ENCODE measurements at regions not wholly inside any gene's neighbourhood (a gene's known extent, or its start where the extent isn't known, plus 50 kb on each side); places are given as distances from the start of the nearest gene placed in this dataset.

DNA sequence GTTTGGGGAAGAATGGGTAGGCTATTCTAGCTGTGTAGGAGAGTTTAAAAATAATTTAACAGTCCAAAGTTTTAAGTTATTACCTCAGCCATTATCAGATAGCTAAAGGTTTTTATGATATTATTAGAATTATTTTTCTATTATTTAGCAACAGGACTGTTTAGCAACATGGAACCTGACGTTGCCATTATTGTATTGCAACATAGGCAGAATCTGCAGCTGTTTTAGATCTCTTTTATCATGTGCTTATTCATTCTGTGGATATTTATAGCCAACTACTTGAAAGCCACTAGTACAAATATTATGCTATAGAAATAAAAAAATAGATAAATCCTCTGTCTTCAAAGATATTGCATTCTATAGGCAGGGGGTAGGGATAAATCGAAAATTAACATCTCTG lies 382.0 kb upstream of the TRAM1L1 start:
- TF ChIP-seq, protein P1, sequence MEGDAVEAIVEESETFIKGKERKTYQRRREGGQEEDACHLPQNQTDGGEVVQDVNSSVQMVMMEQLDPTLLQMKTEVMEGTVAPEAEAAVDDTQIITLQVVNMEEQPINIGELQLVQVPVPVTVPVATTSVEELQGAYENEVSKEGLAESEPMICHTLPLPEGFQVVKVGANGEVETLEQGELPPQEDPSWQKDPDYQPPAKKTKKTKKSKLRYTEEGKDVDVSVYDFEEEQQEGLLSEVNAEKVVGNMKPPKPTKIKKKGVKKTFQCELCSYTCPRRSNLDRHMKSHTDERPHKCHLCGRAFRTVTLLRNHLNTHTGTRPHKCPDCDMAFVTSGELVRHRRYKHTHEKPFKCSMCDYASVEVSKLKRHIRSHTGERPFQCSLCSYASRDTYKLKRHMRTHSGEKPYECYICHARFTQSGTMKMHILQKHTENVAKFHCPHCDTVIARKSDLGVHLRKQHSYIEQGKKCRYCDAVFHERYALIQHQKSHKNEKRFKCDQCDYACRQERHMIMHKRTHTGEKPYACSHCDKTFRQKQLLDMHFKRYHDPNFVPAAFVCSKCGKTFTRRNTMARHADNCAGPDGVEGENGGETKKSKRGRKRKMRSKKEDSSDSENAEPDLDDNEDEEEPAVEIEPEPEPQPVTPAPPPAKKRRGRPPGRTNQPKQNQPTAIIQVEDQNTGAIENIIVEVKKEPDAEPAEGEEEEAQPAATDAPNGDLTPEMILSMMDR (IDR thresholded peaks at IDR 0.05), result no peak
- Histone ChIP-seq H3K9me3 (no peaks in the 10 kb centered on the region), H3K27ac (no peak overlapping the region), H3K27me3 (no peaks in the 10 kb centered on the region), H3K4me1 (no peaks in the 10 kb centered on the region), H3K36me3 (no peaks in the 10 kb centered on the region), H3K4me3 (no peak overlapping the region)
- peak in 2 of 4 donors; percentile 3 to 31 for DNase-seq
- intact Hi-C loops (cut with DNase I), result no loop called here
- ATAC-seq, result no peak

DNA sequence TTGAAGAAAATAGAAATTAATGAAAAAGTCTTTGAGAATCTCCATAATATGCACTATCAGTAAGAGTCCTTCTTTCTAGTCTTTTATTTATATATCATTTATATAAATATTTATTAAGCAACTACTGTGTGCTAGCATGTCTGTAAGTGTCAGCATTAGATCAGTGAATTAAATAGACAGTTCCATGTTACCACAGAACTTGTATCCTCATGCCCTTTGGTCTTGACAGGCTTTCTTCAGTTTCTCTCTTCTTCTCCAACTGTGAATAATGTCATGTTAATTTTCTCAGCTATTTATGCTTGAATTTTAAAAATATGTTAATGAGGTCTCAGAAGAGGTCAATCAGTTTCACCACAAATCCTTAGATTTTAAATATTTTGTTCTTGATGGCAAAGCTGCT lies 389.6 kb upstream of the TRAM1L1 start:
- Histone ChIP-seq H3K27ac (no peak overlapping the region), H3K9me3 (no peaks in the 10 kb centered on the region), H3K27me3 (no peaks in the 10 kb centered on the region), H3K36me3 (no peaks in the 10 kb centered on the region), H3K4me1 (no peaks in the 10 kb centered on the region), H3K4me3 (no peak overlapping the region)
- no peak for DNase-seq
- TF ChIP-seq, protein P1 (IDR thresholded peaks at IDR 0.05), result no peak
- ATAC-seq, result no peak
- intact Hi-C loops (cut with DNase I), result no loop called here

DNA sequence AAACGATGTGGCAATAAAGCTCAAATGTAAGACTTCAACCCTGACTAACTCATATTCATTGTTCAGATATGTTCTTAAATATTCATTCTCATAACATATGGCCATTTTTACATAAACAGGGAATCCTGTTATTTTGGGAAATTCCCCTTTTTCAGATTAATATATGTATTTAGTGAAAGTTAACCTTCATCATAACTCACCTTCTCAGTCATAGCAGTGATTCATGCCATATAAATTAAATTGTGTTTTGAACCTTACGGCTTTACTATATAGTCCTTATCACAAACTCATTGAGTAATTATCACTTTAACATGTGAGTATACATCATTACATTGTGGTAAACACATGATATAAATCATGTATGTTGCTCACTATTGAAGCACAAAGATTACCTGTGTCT lies 392.5 kb upstream of the TRAM1L1 start:
- TF ChIP-seq, protein P1 (IDR thresholded peaks at IDR 0.05), result no peak
- Histone ChIP-seq H3K27me3 (no peaks in the 10 kb centered on the region), H3K9me3 (no peaks in the 10 kb centered on the region), H3K36me3 (no peaks in the 10 kb centered on the region), H3K27ac (no peak overlapping the region), H3K4me3 (no peak overlapping the region), H3K4me1 (no peaks in the 10 kb centered on the region)
- no peak for ATAC-seq
- intact Hi-C loops (cut with DNase I), result no loop called here
- no peak for DNase-seq

DNA sequence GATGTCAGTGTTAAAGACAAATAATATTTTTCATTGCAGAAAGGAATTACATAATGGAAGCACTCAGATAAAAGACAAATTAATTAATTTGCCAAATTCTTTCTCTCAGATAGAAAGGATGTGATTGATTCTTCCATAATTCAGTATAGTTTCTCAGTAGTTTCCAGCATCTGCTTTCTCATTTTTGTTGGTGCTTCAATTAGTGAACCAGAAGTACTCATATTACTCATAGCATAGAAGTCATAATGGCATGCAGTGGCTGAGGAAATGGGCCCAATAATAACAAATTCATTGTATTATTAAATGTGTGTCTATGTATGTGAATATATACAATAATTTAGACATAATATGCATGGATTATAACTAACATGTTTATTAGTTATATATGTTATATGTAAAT lies 393.3 kb upstream of the TRAM1L1 start:
- Histone ChIP-seq H3K36me3 (no peaks in the 10 kb centered on the region), H3K4me3 (no peak overlapping the region), H3K27me3 (no peaks in the 10 kb centered on the region), H3K27ac (no peak overlapping the region), H3K9me3 (no peaks in the 10 kb centered on the region), H3K4me1 (no peaks in the 10 kb centered on the region)
- TF ChIP-seq, protein P1 (IDR thresholded peaks at IDR 0.05), result no peak
- DNase-seq (no peak), ATAC-seq (no peak)
- intact Hi-C loops (cut with DNase I), result no loop called here

DNA sequence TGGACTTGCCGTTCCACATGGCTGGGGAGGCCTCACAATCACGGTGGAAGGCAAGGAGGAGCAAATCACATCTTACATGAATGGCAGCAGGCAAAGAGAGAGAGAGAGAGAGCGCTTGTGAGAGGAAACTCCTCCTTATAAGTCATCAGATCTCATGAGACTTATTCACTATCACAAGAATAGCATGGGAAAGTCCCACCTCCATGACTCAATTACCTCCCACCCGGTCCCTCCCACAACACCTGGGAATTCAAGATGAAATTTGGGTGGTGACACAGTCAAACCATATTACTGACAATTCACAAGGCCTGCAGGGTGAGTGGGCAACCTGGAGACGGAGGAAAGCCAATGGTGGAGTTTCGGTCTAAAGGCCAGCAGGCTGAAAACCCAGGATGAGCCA lies 394.3 kb upstream of the TRAM1L1 start:
- intact Hi-C loops (cut with DNase I), result no loop called here
- H3K27me3 ChIP-seq, result no peaks in the 10 kb centered on the region
- no peaks in the 10 kb centered on the region for H3K4me1 ChIP-seq
- no peak overlapping the region for H3K27ac ChIP-seq
- no peak overlapping the region for H3K4me3 ChIP-seq
- ATAC-seq (no peak), DNase-seq (no peak)
- TF ChIP-seq, protein P1 (IDR thresholded peaks at IDR 0.05), result no peak
- no peaks in the 10 kb centered on the region for H3K9me3 ChIP-seq
- no peaks in the 10 kb centered on the region for H3K36me3 ChIP-seq

All from left lung (tissue), 4 donors.